ENCODE measurements at regions not wholly inside any gene's neighbourhood (a gene's known extent, or its start where the extent isn't known, plus 50 kb on each side); places are given as distances from the start of the nearest gene placed in this dataset.

DNA sequence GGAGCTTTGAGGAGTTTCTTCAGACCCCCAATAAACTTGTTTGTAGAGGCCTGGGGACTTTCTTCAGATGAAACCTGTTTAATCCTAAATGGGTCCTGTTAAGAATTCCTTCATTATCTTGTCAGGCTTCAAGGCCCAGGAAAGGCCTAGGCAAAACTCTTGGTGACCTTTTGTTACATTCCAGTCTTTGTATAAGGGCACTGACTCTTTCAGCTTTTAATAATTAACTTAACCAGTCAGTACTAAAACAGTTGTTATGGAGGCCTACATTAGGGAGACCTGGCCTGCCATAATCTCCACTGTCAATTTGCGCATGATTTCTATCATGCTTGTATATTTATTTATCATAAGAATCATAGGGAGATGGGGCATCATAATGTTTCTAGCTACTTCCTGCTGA is 110.2 kb downstream of the FCRL5 start:
- no peak overlapping the region for H3K4me3 ChIP-seq (ENCODE audit: low read depth, low read length)
- no peaks in the 10 kb centered on the region for H3K27me3 ChIP-seq (ENCODE audit: control insufficient read depth, insufficient read depth, low read length)
- H3K36me3 ChIP-seq (ENCODE audit: control insufficient read depth, insufficient read depth, low read length) = no peaks in the 10 kb centered on the region
- TF ChIP-seq, protein P1, sequence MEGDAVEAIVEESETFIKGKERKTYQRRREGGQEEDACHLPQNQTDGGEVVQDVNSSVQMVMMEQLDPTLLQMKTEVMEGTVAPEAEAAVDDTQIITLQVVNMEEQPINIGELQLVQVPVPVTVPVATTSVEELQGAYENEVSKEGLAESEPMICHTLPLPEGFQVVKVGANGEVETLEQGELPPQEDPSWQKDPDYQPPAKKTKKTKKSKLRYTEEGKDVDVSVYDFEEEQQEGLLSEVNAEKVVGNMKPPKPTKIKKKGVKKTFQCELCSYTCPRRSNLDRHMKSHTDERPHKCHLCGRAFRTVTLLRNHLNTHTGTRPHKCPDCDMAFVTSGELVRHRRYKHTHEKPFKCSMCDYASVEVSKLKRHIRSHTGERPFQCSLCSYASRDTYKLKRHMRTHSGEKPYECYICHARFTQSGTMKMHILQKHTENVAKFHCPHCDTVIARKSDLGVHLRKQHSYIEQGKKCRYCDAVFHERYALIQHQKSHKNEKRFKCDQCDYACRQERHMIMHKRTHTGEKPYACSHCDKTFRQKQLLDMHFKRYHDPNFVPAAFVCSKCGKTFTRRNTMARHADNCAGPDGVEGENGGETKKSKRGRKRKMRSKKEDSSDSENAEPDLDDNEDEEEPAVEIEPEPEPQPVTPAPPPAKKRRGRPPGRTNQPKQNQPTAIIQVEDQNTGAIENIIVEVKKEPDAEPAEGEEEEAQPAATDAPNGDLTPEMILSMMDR (IDR thresholded peaks at IDR 0.05; ENCODE audit: insufficient read depth, low read length, poor library complexity, severe bottlenecking) = no peak
- no peak for DNase-seq (ENCODE audit: low read depth)

DNA sequence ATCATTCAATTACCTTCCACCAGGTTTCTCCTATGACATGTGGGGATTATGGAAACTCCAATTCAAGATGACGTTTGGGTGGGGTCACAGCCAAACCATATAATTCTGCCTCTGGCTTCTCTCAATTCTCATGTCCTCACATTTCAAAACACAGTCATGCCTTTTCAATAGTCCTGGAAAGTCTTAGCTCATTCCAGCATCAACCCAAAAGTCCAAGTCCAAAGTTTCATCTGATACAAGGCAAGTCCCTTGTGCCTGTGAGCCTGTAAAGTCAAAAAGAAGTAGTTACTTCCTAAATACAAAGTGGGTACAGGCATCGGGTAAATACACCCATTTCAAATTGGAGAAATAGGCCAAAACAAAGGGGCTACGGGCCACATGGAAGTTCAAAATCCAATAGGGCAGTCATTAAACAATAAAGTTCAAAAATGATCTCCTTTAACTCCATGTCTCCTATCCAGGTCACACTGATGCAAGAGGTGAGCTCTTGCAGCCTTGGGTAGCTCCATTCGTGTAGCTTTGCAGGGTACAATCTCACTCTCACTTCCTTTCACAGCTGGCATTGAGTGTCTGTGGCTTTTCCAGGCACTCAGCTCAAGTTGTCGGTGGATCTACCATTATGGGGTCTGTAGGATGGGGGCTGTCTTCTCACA is 112.9 kb downstream of the FCRL5 start:
- H3K36me3 ChIP-seq (ENCODE audit: control insufficient read depth, insufficient read depth, low read length) = no peaks in the 10 kb centered on the region
- no peak for DNase-seq (ENCODE audit: low read depth)
- no peak overlapping the region for H3K4me3 ChIP-seq (ENCODE audit: low read depth, low read length)
- H3K27me3 ChIP-seq (ENCODE audit: control insufficient read depth, insufficient read depth, low read length) = no peaks in the 10 kb centered on the region
- TF ChIP-seq, protein P1 (IDR thresholded peaks at IDR 0.05; ENCODE audit: insufficient read depth, low read length, poor library complexity, severe bottlenecking) = no peak

DNA sequence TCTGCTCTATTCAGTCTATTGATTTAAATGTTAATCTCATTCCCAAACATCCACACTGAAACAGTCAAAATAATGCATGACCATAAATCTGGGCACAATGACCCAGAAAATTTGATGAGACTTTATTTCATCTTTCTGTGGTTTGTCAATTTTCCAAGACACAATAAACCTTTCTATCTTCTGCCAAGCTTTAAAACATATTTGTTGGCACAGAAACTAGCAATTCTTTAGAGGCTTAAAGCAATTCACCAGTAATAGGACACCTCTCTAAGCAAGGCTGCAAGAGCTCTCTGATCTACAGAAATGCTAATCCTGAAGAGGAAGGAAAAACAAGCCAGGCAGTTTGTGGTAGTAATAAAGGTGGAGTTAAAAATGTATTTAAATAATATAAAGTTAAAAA is 113.7 kb downstream of the FCRL5 start:
- TF ChIP-seq, protein P1 (IDR thresholded peaks at IDR 0.05; ENCODE audit: insufficient read depth, low read length, poor library complexity, severe bottlenecking) = no peak
- no peak for DNase-seq (ENCODE audit: low read depth)
- no peaks in the 10 kb centered on the region for H3K36me3 ChIP-seq (ENCODE audit: control insufficient read depth, insufficient read depth, low read length)
- H3K27me3 ChIP-seq (ENCODE audit: control insufficient read depth, insufficient read depth, low read length) = no peaks in the 10 kb centered on the region
- H3K4me3 ChIP-seq (ENCODE audit: low read depth, low read length) = no peak overlapping the region

- no peaks in the 10 kb centered on the region for H3K36me3 ChIP-seq (ENCODE audit: control insufficient read depth, insufficient read depth, low read length)
- no peak for DNase-seq (ENCODE audit: low read depth)
- TF ChIP-seq, protein P1 (IDR thresholded peaks at IDR 0.05; ENCODE audit: insufficient read depth, low read length, poor library complexity, severe bottlenecking) = no peak
- H3K27me3 ChIP-seq (ENCODE audit: control insufficient read depth, insufficient read depth, low read length) = no peaks in the 10 kb centered on the region
- H3K4me3 ChIP-seq (ENCODE audit: low read depth, low read length) = no peak overlapping the region
These were observed 114.2 kb downstream of the FCRL5 start for GRCh38 chr1:157438146-157438545.

- Histone ChIP-seq H3K27me3 (ENCODE audit: control insufficient read depth, insufficient read depth, low read length) (no peaks in the 10 kb centered on the region), H3K36me3 (ENCODE audit: control insufficient read depth, insufficient read depth, low read length) (no peaks in the 10 kb centered on the region), H3K4me3 (ENCODE audit: low read depth, low read length) (no peak overlapping the region)
- DNase-seq (ENCODE audit: low read depth) = no peak
- TF ChIP-seq, protein P1 (IDR thresholded peaks at IDR 0.05; ENCODE audit: insufficient read depth, low read length, poor library complexity, severe bottlenecking) = no peak
These were observed 115.0 kb downstream of the FCRL5 start for GRCh38 chr1:157437296-157437695.

DNA sequence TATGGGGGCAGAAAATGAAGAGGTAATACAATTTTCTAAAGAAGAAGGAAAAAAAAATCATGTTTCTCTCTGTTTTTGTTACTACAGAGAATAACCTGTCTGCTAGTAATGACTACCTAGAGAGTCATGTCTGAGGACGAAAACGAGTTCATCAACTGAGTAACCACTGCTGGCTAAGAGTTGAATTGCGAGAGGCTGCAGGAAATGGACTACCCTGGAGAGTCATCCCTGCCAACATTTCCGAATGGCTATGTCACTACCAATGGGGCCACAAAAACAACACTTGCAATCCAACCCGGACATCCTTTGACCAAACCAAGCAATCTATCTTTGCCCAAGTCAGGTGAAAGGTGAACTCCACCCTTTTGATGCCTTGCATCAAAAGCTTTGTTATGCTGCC is 120.6 kb downstream of the FCRL5 start:
- H3K4me3 ChIP-seq (ENCODE audit: low read depth, low read length) = no peak overlapping the region
- H3K27me3 ChIP-seq (ENCODE audit: control insufficient read depth, insufficient read depth, low read length) = no peaks in the 10 kb centered on the region
- peak; percentile 21 for DNase-seq (ENCODE audit: low read depth)
- H3K36me3 ChIP-seq (ENCODE audit: control insufficient read depth, insufficient read depth, low read length) = no peaks in the 10 kb centered on the region
- TF ChIP-seq, protein P1 (IDR thresholded peaks at IDR 0.05; ENCODE audit: insufficient read depth, low read length, poor library complexity, severe bottlenecking) = no peak
